ENCODE measurements at regions not wholly inside any gene's neighbourhood (a gene's known extent, or its start where the extent isn't known, plus 50 kb on each side); places are given as distances from the start of the nearest gene placed in this dataset.

- no peak for TF ChIP-seq CTCF (IDR thresholded peaks at IDR 0.05)
- Mint-ChIP-seq H3K36me3 (no peaks in the 10 kb centered on the region), H3K4me1 (no peaks in the 10 kb centered on the region), H3K27me3 (ENCODE audit: low read depth in 2 of 2) (no peaks in the 10 kb centered on the region), H3K4me3 (no peak overlapping the region), H3K27ac (no peak overlapping the region), H3K9me3 (peaks cover 15 to 17% of the 10 kb centered on the region in 2 donors)
- no peaks in the 10 kb centered on the region for H3K27me3 ChIP-seq (ENCODE audit: control insufficient read depth, insufficient read depth, low read length)
- no peak overlapping the region for H3K27ac ChIP-seq (ENCODE audit: low read length)
- ATAC-seq (no peak), DNase-seq (no peak)
- intact Hi-C loops (cut with micrococcal nuclease): no loop called here
- no peak overlapping the region for H3K4me3 ChIP-seq (ENCODE audit: low read length)
- no peaks in the 10 kb centered on the region for H3K9me3 ChIP-seq (ENCODE audit: control insufficient read depth, insufficient read depth, low read length)
- H3K36me3 ChIP-seq (ENCODE audit: control insufficient read depth, insufficient read depth, low read length): no peaks in the 10 kb centered on the region
- no peaks in the 10 kb centered on the region for H3K4me1 ChIP-seq (ENCODE audit: control insufficient read depth, insufficient read depth, low read length)
Measured at GRCh38 chr3:104685492-104685891, 681.2 kb upstream of the ALCAM start.

GRCh38 chr3:104687362-104687761 lies 679.3 kb upstream of the ALCAM start:
- no peak for TF ChIP-seq CTCF (IDR thresholded peaks at IDR 0.05)
- peaks cover 8 to 15% of the 10 kb centered on the region in 2 donors for H3K9me3 Mint-ChIP-seq
- Histone ChIP-seq H3K4me3 (ENCODE audit: low read length) (no peak overlapping the region), H3K4me1 (ENCODE audit: control insufficient read depth, insufficient read depth, low read length) (no peaks in the 10 kb centered on the region), H3K27ac (ENCODE audit: low read length) (no peak overlapping the region), H3K36me3 (ENCODE audit: control insufficient read depth, insufficient read depth, low read length) (no peaks in the 10 kb centered on the region), H3K27me3 (ENCODE audit: control insufficient read depth, insufficient read depth, low read length) (no peaks in the 10 kb centered on the region), H3K9me3 (ENCODE audit: control insufficient read depth, insufficient read depth, low read length) (no peaks in the 10 kb centered on the region)
- no peak for DNase-seq
- WGBS (ENCODE audit: insufficient coverage): 95% methylated on average over 11 of the region's 11 CpGs
- no peaks in the 10 kb centered on the region for H3K4me1 Mint-ChIP-seq
- no peak for ATAC-seq
- H3K27ac Mint-ChIP-seq: no peak overlapping the region
- H3K36me3 Mint-ChIP-seq: no peaks in the 10 kb centered on the region
- no peak overlapping the region for H3K4me3 Mint-ChIP-seq
- intact Hi-C loops (cut with micrococcal nuclease): no loop called here
- no peaks in the 10 kb centered on the region for H3K27me3 Mint-ChIP-seq (ENCODE audit: low read depth in 2 of 2)

DNA sequence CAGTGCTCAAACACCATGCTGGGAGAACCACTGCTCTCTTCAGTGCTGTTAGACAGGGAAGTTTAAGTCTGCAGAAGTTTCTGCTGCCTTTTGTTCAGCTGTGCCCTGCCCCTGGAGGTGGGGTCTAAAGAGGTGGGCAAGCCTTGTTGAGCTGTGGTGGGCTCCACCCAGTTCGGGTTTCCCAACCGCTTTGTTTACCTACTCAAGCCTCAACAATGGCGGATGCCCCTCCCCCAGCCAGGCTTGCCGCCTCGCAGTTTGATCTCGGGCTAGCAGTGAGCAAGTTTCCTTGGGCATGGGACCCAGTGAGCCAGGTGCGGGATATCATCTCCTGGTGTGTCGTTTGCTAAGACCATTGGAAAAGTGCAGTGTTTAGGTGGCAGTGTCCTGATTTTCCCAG lies 670.2 kb upstream of the ALCAM start:
- WGBS (ENCODE audit: insufficient coverage): 77% methylated on average over 8 of the region's 8 CpGs
- intact Hi-C loops (cut with micrococcal nuclease): no loop called here
- Histone ChIP-seq H3K27ac (ENCODE audit: low read length) (no peak overlapping the region), H3K9me3 (ENCODE audit: control insufficient read depth, insufficient read depth, low read length) (no peaks in the 10 kb centered on the region), H3K4me1 (ENCODE audit: control insufficient read depth, insufficient read depth, low read length) (no peaks in the 10 kb centered on the region), H3K27me3 (ENCODE audit: control insufficient read depth, insufficient read depth, low read length) (no peaks in the 10 kb centered on the region), H3K36me3 (ENCODE audit: control insufficient read depth, insufficient read depth, low read length) (no peaks in the 10 kb centered on the region), H3K4me3 (ENCODE audit: low read length) (no peak overlapping the region)
- Mint-ChIP-seq H3K27me3 (ENCODE audit: low read depth in 2 of 2) (no peaks in the 10 kb centered on the region), H3K9me3 (peaks cover 20 to 21% of the 10 kb centered on the region in 2 donors), H3K4me3 (no peak overlapping the region), H3K36me3 (no peaks in the 10 kb centered on the region), H3K27ac (no peak overlapping the region), H3K4me1 (no peaks in the 10 kb centered on the region)
- TF ChIP-seq CTCF (IDR thresholded peaks at IDR 0.05): no peak
- DNase-seq (no peak), ATAC-seq (no peak)

- intact Hi-C loops (cut with micrococcal nuclease): no loop called here
- H3K27me3 ChIP-seq (ENCODE audit: control insufficient read depth, insufficient read depth, low read length): no peaks in the 10 kb centered on the region
- ATAC-seq (no peak), DNase-seq (no peak)
- no peaks in the 10 kb centered on the region for H3K4me1 Mint-ChIP-seq
- WGBS (ENCODE audit: insufficient coverage): 73% methylated on average over 6 of the region's 6 CpGs
- H3K36me3 ChIP-seq (ENCODE audit: control insufficient read depth, insufficient read depth, low read length): no peaks in the 10 kb centered on the region
- no peak for TF ChIP-seq CTCF (IDR thresholded peaks at IDR 0.05)
- no peak overlapping the region for H3K27ac Mint-ChIP-seq
- no peaks in the 10 kb centered on the region for H3K27me3 Mint-ChIP-seq (ENCODE audit: low read depth in 2 of 2)
- peaks cover 5 to 6% of the 10 kb centered on the region in 2 donors for H3K9me3 Mint-ChIP-seq
- no peak overlapping the region for H3K27ac ChIP-seq (ENCODE audit: low read length)
- no peak overlapping the region for H3K4me3 Mint-ChIP-seq
- H3K9me3 ChIP-seq (ENCODE audit: control insufficient read depth, insufficient read depth, low read length): no peaks in the 10 kb centered on the region
- H3K4me1 ChIP-seq (ENCODE audit: control insufficient read depth, insufficient read depth, low read length): no peaks in the 10 kb centered on the region
- H3K4me3 ChIP-seq (ENCODE audit: low read length): no peak overlapping the region
- H3K36me3 Mint-ChIP-seq: no peaks in the 10 kb centered on the region
Measured at GRCh38 chr3:104711406-104711805, 655.3 kb upstream of the ALCAM start.
